Trophoblast cell (in vitro differentiated cells and primary cell): ENCODE measurements at regions not wholly inside any gene's neighbourhood (a gene's known extent, or its start where the extent isn't known, plus 50 kb on each side); places are given as distances from the start of the nearest gene placed in this dataset.

ENCODE experiments used
- DNase-seq, 2 donors: peaks; one replicate each; pipeline ENCODE4 v3.0.0-alpha.2; 2016
- H2AFZ ChIP-seq: 2 replicates; pipeline ENCODE4 v1.6.1; 2013; ENCODE audit warnings: low read length, moderate library complexity, mild to moderate bottlenecking; ENCODE audit not compliant: insufficient read depth, poor library complexity
- H2AK5ac ChIP-seq: 2 replicates; pipeline ENCODE4 v1.6.1; 2013; ENCODE audit warnings: mild to moderate bottlenecking, low read length
- H2BK120ac ChIP-seq: 2 replicates; pipeline ENCODE4 v1.6.1; 2013; ENCODE audit warnings: low read length, mild to moderate bottlenecking, moderate library complexity; ENCODE audit not compliant: insufficient read depth, poor library complexity
- H2BK12ac ChIP-seq: 2 replicates; pipeline ENCODE4 v1.6.1; 2013; ENCODE audit warnings: mild to moderate bottlenecking, low read length, moderate library complexity
- H2BK5ac ChIP-seq: 2 replicates; pipeline ENCODE4 v1.6.1; 2013; ENCODE audit warnings: low read length, low read depth, moderate library complexity, mild to moderate bottlenecking; ENCODE audit not compliant: poor library complexity
- H3K14ac ChIP-seq: 2 replicates; pipeline ENCODE4 v1.6.1; 2013; ENCODE audit warnings: mild to moderate bottlenecking, low read length
- H3K18ac ChIP-seq: 2 replicates; pipeline ENCODE4 v1.6.1; 2013; ENCODE audit warnings: mild to moderate bottlenecking, low read length
- H3K23ac ChIP-seq: 2 replicates; pipeline ENCODE4 v1.6.1; 2013; ENCODE audit warnings: low read length
- H3K27ac ChIP-seq: 2 replicates; pipeline ENCODE4 v1.5.1; 2013; ENCODE audit warnings: low read depth, mild to moderate bottlenecking, inconsistent platforms, low read length, moderate library complexity
- H3K27me3 ChIP-seq: 2 replicates; pipeline ENCODE4 v1.6.1; 2013; ENCODE audit warnings: inconsistent platforms, mild to moderate bottlenecking, low read length, moderate library complexity; ENCODE audit not compliant: insufficient read depth
- H3K36me3 ChIP-seq, 2 experiments: 1 replicate in 1 of 2; 2 replicates in 1 of 2; pipeline ENCODE4 v1.6.1; 2013; ENCODE audit warnings: low read length in 2 of 2, mild to moderate bottlenecking in 2 of 2, moderate library complexity in 1 of 2; ENCODE audit not compliant: insufficient read depth in 2 of 2, control insufficient read depth in 1 of 2
- H3K4ac ChIP-seq: 2 replicates; pipeline ENCODE4 v1.6.1; 2013; ENCODE audit warnings: low read depth, mild to moderate bottlenecking, low read length, moderate library complexity
- H3K4me1 ChIP-seq, 2 experiments: 1 replicate in 1 of 2; 2 replicates in 1 of 2; pipeline ENCODE4 v1.6.1; 2013; ENCODE audit warnings: low read length in 2 of 2, mild to moderate bottlenecking in 2 of 2, moderate library complexity in 1 of 2; ENCODE audit not compliant: insufficient read depth in 2 of 2, control insufficient read depth in 1 of 2
- H3K4me2 ChIP-seq: 2 replicates; pipeline ENCODE4 v1.6.1; 2013; ENCODE audit warnings: inconsistent platforms, mild to moderate bottlenecking, low read length, moderate library complexity
- H3K4me3 ChIP-seq: 2 replicates; pipeline ENCODE4 v1.5.1; 2013; ENCODE audit warnings: mild to moderate bottlenecking, low read depth, low read length, inconsistent platforms
- H3K79me1 ChIP-seq: one replicate; pipeline ENCODE4 v1.6.1; 2013; ENCODE audit warnings: low read length
- H3K79me2 ChIP-seq: 2 replicates; pipeline ENCODE4 v1.6.1; 2013; ENCODE audit warnings: low read length, mild to moderate bottlenecking; ENCODE audit not compliant: control insufficient read depth, insufficient read depth, poor library complexity
- H3K9ac ChIP-seq: 2 replicates; pipeline ENCODE4 v1.6.1; 2013; ENCODE audit warnings: mild to moderate bottlenecking, low read length
- H3K9me3 ChIP-seq: 2 replicates; pipeline ENCODE4 v1.6.1; 2013; ENCODE audit warnings: low read depth, mild to moderate bottlenecking, control low read depth, inconsistent platforms, low read length; ENCODE audit not compliant: insufficient read depth
- H4K12ac ChIP-seq: 2 replicates; pipeline ENCODE4 v1.6.1; 2013; ENCODE audit warnings: low read depth, mild to moderate bottlenecking, low read length, moderate library complexity
- H4K8ac ChIP-seq: 2 replicates; pipeline ENCODE4 v1.6.1; 2013; ENCODE audit warnings: low read depth, mild to moderate bottlenecking, low read length, moderate library complexity
- H4K91ac ChIP-seq: one replicate; pipeline ENCODE4 v1.6.1; 2013; ENCODE audit warnings: low read depth, mild to moderate bottlenecking, low read length, moderate library complexity
- WGBS: extraction: QIAGEN DNeasy Blood & Tissue Kit; methylation state at CpG from one replicate; pipeline ENCODE4 v1.1.7; 2013; ENCODE audit warnings: missing lambda C conversion rate; ENCODE audit not compliant: insufficient read length, insufficient coverage; ENCODE audit errors: extremely low coverage; 5-methylcytosine and 5-hydroxymethylcytosine counted together

- Histone ChIP-seq H2AK5ac (no peak overlapping the region), H3K9me3 (peaks cover 7% of the 10 kb centered on the region), H3K14ac (no peak overlapping the region), H3K4ac (no peak overlapping the region), H2BK5ac (no peak overlapping the region), H4K91ac (no peak overlapping the region), H3K27ac (no peak overlapping the region), H3K4me2 (no peak overlapping the region), H2AFZ (no peak overlapping the region), H2BK120ac (no peak overlapping the region), H3K4me3 (no peak overlapping the region), H3K9ac (no peak overlapping the region), H4K12ac (no peak overlapping the region), H3K18ac (no peak overlapping the region), H4K8ac (no peak overlapping the region), H3K4me1 (no peaks in the 10 kb centered on the region), H3K36me3 (no peaks in the 10 kb centered on the region), H3K23ac (no peak overlapping the region), H2BK12ac (no peak overlapping the region), H3K79me2 (no peaks in the 10 kb centered on the region), H3K27me3 (no peaks in the 10 kb centered on the region), H3K79me1 (no peaks in the 10 kb centered on the region)
- no peak for DNase-seq
- no CpG with 5 or more reads among the region's 9 CpGs for WGBS
These were observed 99.3 kb upstream of the SYT13 start for GRCh38 chr11:45385423-45385822.

GRCh38 chr11:45384711-45385241 lies 98.6 kb upstream of the SYT13 start:
- Histone ChIP-seq H3K4ac (no peak overlapping the region), H3K36me3 (no peaks in the 10 kb centered on the region), H4K91ac (no peak overlapping the region), H2BK120ac (no peak overlapping the region), H4K12ac (no peak overlapping the region), H4K8ac (no peak overlapping the region), H3K23ac (no peak overlapping the region), H3K18ac (no peak overlapping the region), H3K79me1 (no peaks in the 10 kb centered on the region), H3K4me1 (no peaks in the 10 kb centered on the region), H3K27me3 (no peaks in the 10 kb centered on the region), H2AK5ac (no peak overlapping the region), H2BK12ac (no peak overlapping the region), H2BK5ac (no peak overlapping the region), H3K4me3 (peak overlapping the region; percentile 25), H3K27ac (no peak overlapping the region), H2AFZ (no peak overlapping the region), H3K79me2 (no peaks in the 10 kb centered on the region), H3K9me3 (peaks cover 7% of the 10 kb centered on the region), H3K4me2 (no peak overlapping the region), H3K14ac (no peak overlapping the region), H3K9ac (no peak overlapping the region)
- WGBS: no CpG with 5 or more reads among the region's 12 CpGs
- no peak for DNase-seq

GRCh38 chr11:45384016-45384415 lies 97.9 kb upstream of the SYT13 start:
- Histone ChIP-seq H3K36me3 (no peaks in the 10 kb centered on the region), H3K4me1 (no peaks in the 10 kb centered on the region), H3K18ac (no peak overlapping the region), H3K4me3 (no peak overlapping the region), H3K23ac (no peak overlapping the region), H2BK120ac (no peak overlapping the region), H3K79me1 (no peaks in the 10 kb centered on the region), H2BK5ac (no peak overlapping the region), H3K4me2 (no peak overlapping the region), H3K14ac (no peak overlapping the region), H3K27me3 (no peaks in the 10 kb centered on the region), H2BK12ac (no peak overlapping the region), H3K27ac (no peak overlapping the region), H3K9ac (no peak overlapping the region), H4K8ac (no peak overlapping the region), H3K9me3 (peaks cover 7% of the 10 kb centered on the region), H3K79me2 (no peaks in the 10 kb centered on the region), H2AFZ (no peak overlapping the region), H4K12ac (no peak overlapping the region), H2AK5ac (no peak overlapping the region), H4K91ac (no peak overlapping the region), H3K4ac (no peak overlapping the region)
- WGBS: no CpG with 5 or more reads among the region's 4 CpGs
- no peak for DNase-seq

- Histone ChIP-seq H3K9me3 (peaks cover 7% of the 10 kb centered on the region), H2BK12ac (no peak overlapping the region), H3K23ac (no peak overlapping the region), H3K9ac (no peak overlapping the region), H3K27ac (no peak overlapping the region), H3K4me3 (no peak overlapping the region), H3K36me3 (no peaks in the 10 kb centered on the region), H4K8ac (no peak overlapping the region), H4K91ac (no peak overlapping the region), H2AFZ (no peak overlapping the region), H3K27me3 (no peaks in the 10 kb centered on the region), H3K79me2 (no peaks in the 10 kb centered on the region), H3K4me1 (no peaks in the 10 kb centered on the region), H3K4me2 (no peak overlapping the region), H3K79me1 (no peaks in the 10 kb centered on the region), H3K18ac (no peak overlapping the region), H2BK5ac (no peak overlapping the region), H2AK5ac (no peak overlapping the region), H3K14ac (no peak overlapping the region), H2BK120ac (no peak overlapping the region), H3K4ac (no peak overlapping the region), H4K12ac (no peak overlapping the region)
- no CpG with 5 or more reads among the region's 6 CpGs for WGBS
- DNase-seq: no peak
These were observed 97.1 kb upstream of the SYT13 start for GRCh38 chr11:45383224-45383623.
